ENCODE measurements at regions not wholly inside any gene's neighbourhood (a gene's known extent, or its start where the extent isn't known, plus 50 kb on each side); places are given as distances from the start of the nearest gene placed in this dataset.

- Histone ChIP-seq H4K20me1 (no peaks in the 10 kb centered on the region), H3K4me1 (no peaks in the 10 kb centered on the region), H3K4me3 (no peak overlapping the region), H3K27me3 (no peaks in the 10 kb centered on the region), H3K4me2 (no peak overlapping the region), H3K9me3 (no peaks in the 10 kb centered on the region), H3K27ac (no peak overlapping the region), H3K36me3 (no peaks in the 10 kb centered on the region), H3K9ac (no peak overlapping the region)
- no peak for TF ChIP-seq Cebpa-rat (IDR thresholded peaks at IDR 0.05)
Observed at GRCh38 chr6:81666481-81666880, 86.0 kb downstream of the TENT5A start.

GRCh38 chr6:81656231-81656630, 96.2 kb downstream of the TENT5A start:
- Histone ChIP-seq H3K9ac (no peak overlapping the region), H3K4me2 (no peak overlapping the region), H3K4me3 (no peak overlapping the region), H3K4me1 (no peaks in the 10 kb centered on the region), H3K27ac (no peak overlapping the region), H4K20me1 (no peaks in the 10 kb centered on the region), H3K27me3 (no peaks in the 10 kb centered on the region), H3K36me3 (no peaks in the 10 kb centered on the region), H3K9me3 (no peaks in the 10 kb centered on the region)
- TF ChIP-seq Cebpa-rat (IDR thresholded peaks at IDR 0.05), result no peak

GRCh38 chr6:81655696-81656095, 96.8 kb downstream of the TENT5A start:
- no peak overlapping the region for H3K4me2 ChIP-seq
- H3K4me3 ChIP-seq, result no peak overlapping the region
- no peaks in the 10 kb centered on the region for H3K36me3 ChIP-seq
- no peaks in the 10 kb centered on the region for H3K9me3 ChIP-seq
- TF ChIP-seq Cebpa-rat (IDR thresholded peaks at IDR 0.05), result no peak
- H3K4me1 ChIP-seq, result no peaks in the 10 kb centered on the region
- no peaks in the 10 kb centered on the region for H4K20me1 ChIP-seq
- no peak overlapping the region for H3K9ac ChIP-seq
- H3K27me3 ChIP-seq, result no peaks in the 10 kb centered on the region
- no peak overlapping the region for H3K27ac ChIP-seq

GRCh38 chr6:81648502-81648901, 104.0 kb downstream of the TENT5A start:
- H3K36me3 ChIP-seq, result no peaks in the 10 kb centered on the region
- no peaks in the 10 kb centered on the region for H3K9me3 ChIP-seq
- H3K9ac ChIP-seq, result no peak overlapping the region
- no peaks in the 10 kb centered on the region for H3K27me3 ChIP-seq
- H3K4me2 ChIP-seq, result no peak overlapping the region
- no peaks in the 10 kb centered on the region for H4K20me1 ChIP-seq
- H3K27ac ChIP-seq, result no peak overlapping the region
- no peak overlapping the region for H3K4me3 ChIP-seq
- H3K4me1 ChIP-seq, result no peaks in the 10 kb centered on the region
- TF ChIP-seq Cebpa-rat (IDR thresholded peaks at IDR 0.05), result no peak

GRCh38 chr6:81643156-81643555, 109.3 kb downstream of the TENT5A start:
- no peaks in the 10 kb centered on the region for H3K27me3 ChIP-seq
- no peaks in the 10 kb centered on the region for H4K20me1 ChIP-seq
- no peaks in the 10 kb centered on the region for H3K4me1 ChIP-seq
- no peaks in the 10 kb centered on the region for H3K9me3 ChIP-seq
- no peak overlapping the region for H3K9ac ChIP-seq
- no peak overlapping the region for H3K27ac ChIP-seq
- H3K4me3 ChIP-seq, result no peak overlapping the region
- no peak for TF ChIP-seq Cebpa-rat (IDR thresholded peaks at IDR 0.05)
- H3K36me3 ChIP-seq, result no peaks in the 10 kb centered on the region
- no peak overlapping the region for H3K4me2 ChIP-seq

GRCh38 chr6:81640891-81641290, 111.6 kb downstream of the TENT5A start:
- Histone ChIP-seq H3K36me3 (no peaks in the 10 kb centered on the region), H3K4me2 (no peak overlapping the region), H3K27ac (no peak overlapping the region), H3K27me3 (no peaks in the 10 kb centered on the region), H4K20me1 (no peaks in the 10 kb centered on the region), H3K4me1 (no peaks in the 10 kb centered on the region), H3K9me3 (no peaks in the 10 kb centered on the region), H3K4me3 (no peak overlapping the region), H3K9ac (no peak overlapping the region)
- no peak for TF ChIP-seq Cebpa-rat (IDR thresholded peaks at IDR 0.05)

- Histone ChIP-seq H3K36me3 (no peaks in the 10 kb centered on the region), H3K4me1 (no peaks in the 10 kb centered on the region), H3K27me3 (no peaks in the 10 kb centered on the region), H3K4me3 (no peak overlapping the region), H3K9me3 (no peaks in the 10 kb centered on the region), H3K4me2 (no peak overlapping the region), H3K27ac (no peak overlapping the region), H4K20me1 (no peaks in the 10 kb centered on the region), H3K9ac (no peak overlapping the region)
- TF ChIP-seq Cebpa-rat (IDR thresholded peaks at IDR 0.05), result no peak
Observed at GRCh38 chr6:81640126-81640525, 112.4 kb downstream of the TENT5A start.

GRCh38 chr6:81638366-81638765, 114.1 kb downstream of the TENT5A start:
- TF ChIP-seq Cebpa-rat (IDR thresholded peaks at IDR 0.05), result no peak
- Histone ChIP-seq H3K4me1 (no peaks in the 10 kb centered on the region), H3K9ac (no peak overlapping the region), H3K9me3 (no peaks in the 10 kb centered on the region), H3K4me2 (no peak overlapping the region), H3K4me3 (no peak overlapping the region), H3K36me3 (no peaks in the 10 kb centered on the region), H3K27me3 (no peaks in the 10 kb centered on the region), H4K20me1 (no peaks in the 10 kb centered on the region), H3K27ac (no peak overlapping the region)

GRCh38 chr6:81636930-81637568, 115.4 kb downstream of the TENT5A start:
- Histone ChIP-seq H3K4me2 (no peak overlapping the region), H3K36me3 (no peaks in the 10 kb centered on the region), H3K4me1 (no peaks in the 10 kb centered on the region), H3K4me3 (no peak overlapping the region), H3K27me3 (no peaks in the 10 kb centered on the region), H3K9ac (no peak overlapping the region), H3K27ac (no peak overlapping the region), H3K9me3 (no peaks in the 10 kb centered on the region), H4K20me1 (no peaks in the 10 kb centered on the region)
- no peak for TF ChIP-seq Cebpa-rat (IDR thresholded peaks at IDR 0.05)

GRCh38 chr6:81634155-81634880, 118.2 kb downstream of the TENT5A start:
- Histone ChIP-seq H4K20me1 (no peaks in the 10 kb centered on the region), H3K9me3 (no peaks in the 10 kb centered on the region), H3K9ac (no peak overlapping the region), H3K27ac (no peak overlapping the region), H3K27me3 (no peaks in the 10 kb centered on the region), H3K36me3 (no peaks in the 10 kb centered on the region), H3K4me2 (no peak overlapping the region), H3K4me1 (no peaks in the 10 kb centered on the region), H3K4me3 (no peak overlapping the region)
- TF ChIP-seq Cebpa-rat (IDR thresholded peaks at IDR 0.05), result no peak
